ENCODE measurements at regions not wholly inside any gene's neighbourhood (a gene's known extent, or its start where the extent isn't known, plus 50 kb on each side); places are given as distances from the start of the nearest gene placed in this dataset.
"Not testable (repeated sequence)": the region's sequence is repeated elsewhere in the genome, so short reads cannot be mapped to it uniquely, and the experiment has no call there.

DNA sequence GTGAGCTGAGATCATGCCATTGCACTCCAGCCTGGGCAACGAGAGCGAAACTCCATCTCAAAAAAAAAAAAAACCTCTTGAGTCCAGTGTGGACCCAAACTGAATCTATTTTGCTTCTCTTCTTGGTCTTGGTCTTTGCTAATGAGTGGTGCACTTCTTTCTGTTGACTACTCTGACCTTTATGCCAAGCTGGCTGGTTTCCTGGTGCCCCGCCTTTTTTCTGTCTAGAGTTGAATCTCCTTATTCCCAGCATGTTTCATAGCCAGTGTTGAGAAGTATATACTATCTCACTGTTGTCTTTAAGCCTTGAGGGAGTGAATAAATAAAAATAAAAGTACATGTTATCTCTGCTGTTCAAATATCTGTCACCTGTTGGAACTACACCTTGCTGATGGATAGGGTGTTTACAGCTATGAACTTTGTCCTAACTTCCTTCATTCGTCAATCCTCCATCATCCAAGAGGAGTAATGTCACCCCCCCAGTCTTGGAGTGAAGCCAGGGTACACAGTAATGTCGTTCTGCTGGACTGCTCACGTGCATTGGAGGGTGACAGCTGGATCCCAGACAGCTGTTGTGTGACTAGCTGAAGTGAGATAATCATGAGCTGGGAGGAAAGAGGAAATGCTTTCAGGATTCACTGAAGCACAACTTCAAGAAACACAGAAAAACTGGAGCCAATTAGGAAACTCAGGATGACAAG is 99.3 kb upstream of the PRKG2 start:
- DNase-seq, result peak; percentile 56

DNA sequence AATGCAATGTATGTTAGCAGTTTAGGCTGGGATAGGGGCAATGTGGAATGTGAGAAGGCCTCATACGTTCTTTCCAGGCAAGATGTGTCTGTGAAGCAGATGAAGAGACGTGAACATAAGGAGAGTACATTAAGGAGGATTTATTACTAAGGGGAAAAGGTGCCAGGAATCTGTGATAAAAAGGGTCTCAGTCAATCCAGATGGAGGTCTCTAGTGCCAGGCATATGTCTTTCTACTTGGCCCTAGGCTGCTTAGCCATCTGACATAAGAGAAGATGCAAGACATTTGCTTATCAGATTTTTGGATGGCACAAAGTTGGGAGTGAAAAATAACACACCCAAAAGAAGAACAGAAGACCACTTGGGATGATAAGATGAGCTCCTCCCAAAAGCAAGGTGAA is 93.0 kb upstream of the PRKG2 start:
- DNase-seq, result no peak

DNA sequence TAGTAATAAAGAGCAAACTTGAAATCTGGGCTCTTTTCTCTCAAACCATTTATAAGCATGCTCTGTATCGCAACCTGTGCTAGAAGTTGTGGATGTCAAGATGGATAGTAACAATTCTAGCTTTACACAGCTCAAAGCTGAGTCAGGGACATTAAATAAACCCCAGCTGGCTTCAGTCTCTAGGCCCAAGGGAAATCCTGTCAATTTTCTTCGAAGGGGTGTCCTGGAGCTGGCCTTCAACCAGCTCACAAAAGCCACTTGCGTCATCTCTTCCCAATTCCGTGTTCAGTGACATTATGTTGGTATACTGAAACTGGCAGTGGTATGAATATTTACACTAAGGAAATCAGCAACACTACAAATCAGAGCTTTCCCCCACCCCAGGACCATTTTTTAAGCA is 89.8 kb upstream of the PRKG2 start:
- DNase-seq, result no peak

DNA sequence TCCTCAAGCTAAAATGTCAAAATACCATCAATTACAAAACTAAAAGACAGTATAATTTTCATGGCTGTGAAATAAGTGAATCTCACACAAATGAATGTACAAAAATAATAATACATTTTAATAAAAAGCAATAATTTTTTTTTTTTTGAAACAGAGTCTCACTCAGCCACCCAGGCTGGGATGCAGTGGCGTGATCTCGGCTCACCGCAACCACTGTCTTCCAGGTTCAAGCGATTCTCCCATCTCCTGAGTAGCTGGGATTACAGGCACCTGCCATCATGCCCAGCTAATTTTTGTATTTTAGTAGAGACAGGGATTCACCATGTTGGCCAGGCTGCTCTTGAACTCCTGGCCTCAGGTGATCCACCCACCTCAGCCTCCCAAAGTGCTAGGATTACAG is 85.3 kb upstream of the PRKG2 start:
- not testable (repeated sequence) for DNase-seq

DNA sequence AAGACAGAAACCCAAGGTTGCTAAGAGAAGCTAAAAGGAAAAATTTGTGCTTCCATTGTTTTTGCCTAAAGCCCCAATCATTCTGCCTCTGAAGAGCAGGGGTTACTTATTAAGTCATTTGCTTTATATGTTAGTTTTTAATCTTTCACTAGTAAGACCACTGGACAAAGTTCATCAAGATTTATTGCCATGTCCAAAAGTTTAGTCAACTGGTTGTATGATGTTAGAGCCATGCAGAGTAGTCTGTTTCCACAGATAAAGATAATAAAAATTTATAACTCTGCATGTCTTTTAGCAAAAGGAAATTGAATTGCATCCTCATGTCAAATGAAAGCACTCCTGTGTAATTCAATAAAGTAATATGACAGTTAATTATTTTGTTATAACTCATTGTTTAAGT is 75.8 kb upstream of the PRKG2 start:
- no peak for DNase-seq

DNA sequence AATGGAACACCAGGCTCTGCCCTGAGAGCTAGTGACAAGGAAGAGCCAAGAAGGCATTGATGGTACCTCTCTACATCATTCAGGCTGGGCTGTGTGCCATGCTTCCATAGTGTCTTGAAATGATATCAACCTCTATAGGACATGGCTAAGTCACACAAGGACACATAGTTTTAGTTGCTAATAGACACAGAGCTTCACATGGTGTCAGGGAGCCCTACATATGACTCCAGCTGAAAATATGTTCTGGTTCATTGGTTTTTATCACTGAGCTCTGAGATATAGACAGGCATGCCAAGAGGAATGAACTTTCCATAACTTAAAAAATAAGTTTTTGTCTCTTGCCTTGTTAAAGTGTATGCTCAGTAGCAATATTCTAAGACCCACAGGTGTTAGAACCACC is 72.1 kb upstream of the PRKG2 start:
- no peak for DNase-seq

DNA sequence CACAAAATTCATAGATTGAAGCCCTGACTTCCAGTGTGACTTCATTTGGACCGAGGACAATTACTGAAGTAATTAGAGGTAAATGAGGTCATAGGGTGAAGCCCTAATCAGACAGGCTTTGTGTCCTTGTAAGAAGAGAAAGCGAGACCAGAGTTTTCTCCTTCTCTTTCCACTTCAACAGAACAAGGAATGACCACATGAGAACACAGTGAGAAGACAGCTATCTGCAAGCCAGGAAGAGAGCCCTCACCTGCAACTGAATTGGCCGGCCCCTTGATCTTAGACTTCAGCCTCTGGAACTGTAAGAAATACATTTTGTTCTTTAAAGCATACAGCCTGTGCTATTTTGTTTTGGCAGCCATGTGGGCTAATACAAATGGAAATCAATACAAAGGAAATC is 67.1 kb upstream of the PRKG2 start:
- DNase-seq, result no peak

DNA sequence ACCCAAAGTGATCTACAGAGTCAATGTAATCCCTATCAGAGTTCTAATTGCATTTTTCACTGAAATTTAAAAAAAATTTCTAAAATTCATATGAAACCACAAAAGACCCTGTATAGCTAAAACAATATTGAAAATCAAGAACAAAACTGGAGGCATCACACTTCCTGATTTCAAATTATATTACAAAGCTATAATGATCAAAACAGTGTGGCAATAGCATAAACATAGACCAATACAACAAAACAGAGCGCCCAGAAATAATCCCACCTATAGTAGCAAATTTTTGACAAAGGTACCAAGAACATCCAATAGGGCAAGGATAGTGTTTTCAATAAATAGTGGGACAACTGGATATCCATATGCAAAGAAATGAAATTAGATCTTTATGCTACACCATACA is 59.4 kb upstream of the PRKG2 start:
- no peak for DNase-seq

DNA sequence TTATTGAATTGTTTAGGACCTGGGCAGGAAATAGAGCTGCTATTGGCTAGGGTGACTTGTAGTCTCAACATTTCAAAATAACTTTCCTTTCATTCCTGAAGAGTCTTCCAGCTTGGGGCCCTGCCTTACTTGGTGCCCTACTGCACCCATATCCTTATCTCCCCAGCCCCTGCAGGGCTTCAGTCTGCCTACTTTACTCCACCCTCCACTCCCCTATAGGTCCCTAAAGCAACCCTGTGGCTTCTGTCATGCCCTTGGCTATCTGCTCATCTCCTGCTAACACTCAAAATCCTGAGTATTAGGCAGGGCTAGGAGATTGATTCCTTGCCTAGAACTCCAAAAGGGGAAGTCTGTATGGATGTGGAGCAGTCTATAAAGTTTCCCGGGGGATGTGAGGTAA is 57.6 kb upstream of the PRKG2 start:
- no peak for DNase-seq

Measured in NCI-H1694 (cell line).